H1 (cell line): ENCODE measurements at regions not wholly inside any gene's neighbourhood (a gene's known extent, or its start where the extent isn't known, plus 50 kb on each side); places are given as distances from the start of the nearest gene placed in this dataset.

ENCODE experiments used
- CTCF ChIA-PET: fragments of 300-600 bp; sonication (Branson Sonifier 250); formaldehyde crosslinking; loops from one replicate; lab custom pipeline; 2021; ENCODE audit not compliant: partially characterized antibody; lab: Charles Lee
- POLR2A ChIA-PET: fragments of 300-600 bp; sonication (Branson Sonifier 250); formaldehyde crosslinking; loops from one replicate; lab custom pipeline; 2021; ENCODE audit warnings: inconsistent platforms; ENCODE audit not compliant: partially characterized antibody; lab: Charles Lee
- DNase-seq, 2 experiments: peaks; one replicate each; pipeline versions ENCODE4 v3.0.0 to v3.0.0-alpha.2; 2010 to 2022; ENCODE audit warnings: low spot score in 2 of 2, low read depth in 1 of 2, mixed read lengths in 1 of 2
- FAIRE-seq: peaks from 2 replicates; lab custom pipeline; 2011; peaks lifted over from hg19 to GRCh38; lab: Jason Lieb, UNC
- H2AFZ ChIP-seq: 2 replicates; pipeline ENCODE4 v1.8.1; 2012; ENCODE audit warnings: low read length, inconsistent platforms
- H2AK5ac ChIP-seq: 2 replicates; pipeline ENCODE4 v1.6.1; 2013; ENCODE audit warnings: low read depth, low read length
- H2BK120ac ChIP-seq: replicated peaks from 2 replicates; pipeline ENCODE3; 2013; ENCODE audit warnings: low read depth, low read length, inconsistent platforms
- H2BK12ac ChIP-seq: 2 replicates; pipeline ENCODE4 v1.6.1; 2013; ENCODE audit warnings: low read depth, low read length
- H2BK15ac ChIP-seq: 2 replicates; pipeline ENCODE4 v1.6.1; 2013; ENCODE audit warnings: low read length
- H2BK20ac ChIP-seq: 2 replicates; pipeline ENCODE4 v1.6.1; 2013; ENCODE audit warnings: low read length
- H2BK5ac ChIP-seq: 2 replicates; pipeline ENCODE4 v1.6.1; 2013; ENCODE audit warnings: low read depth, low read length
- H3K14ac ChIP-seq: 2 replicates; pipeline ENCODE4 v1.6.1; 2013; ENCODE audit warnings: inconsistent platforms; ENCODE audit not compliant: insufficient read length
- H3K18ac ChIP-seq: 2 replicates; pipeline ENCODE4 v1.6.1; 2013; ENCODE audit warnings: low read length; ENCODE audit errors: extremely low read depth
- H3K23ac ChIP-seq: 2 replicates; pipeline ENCODE4 v1.6.1; 2013; ENCODE audit warnings: inconsistent platforms; ENCODE audit not compliant: insufficient read length
- H3K23me2 ChIP-seq: 2 replicates; pipeline ENCODE4 v1.6.1; 2013; ENCODE audit warnings: low read depth, low read length
- H3K27ac ChIP-seq: 2 replicates; pipeline ENCODE4 v1.6.1; 2011; ENCODE audit warnings: low read depth, low read length, inconsistent platforms
- H3K27me3 ChIP-seq, 4 experiments: replicated peaks in 1 of 4; 1 replicate in 1 of 4; 2 replicates in 3 of 4; pipeline versions ENCODE4 v1.6.1 to v1.8.1; 2011 to 2013; ENCODE audit warnings: low read length in 3 of 4, mild to moderate bottlenecking in 3 of 4, inconsistent platforms in 2 of 4, mixed read lengths in 2 of 4, moderate library complexity in 1 of 4; ENCODE audit not compliant: control insufficient read depth in 3 of 4, insufficient read depth in 3 of 4; ENCODE audit errors: extremely low read depth in 1 of 4
- H3K36me3 ChIP-seq, 4 experiments: 2 replicates each; pipeline versions ENCODE4 v1.6.1 to v1.8.1; 2011 to 2013; ENCODE audit warnings: mild to moderate bottlenecking in 4 of 4, low read length in 3 of 4, moderate library complexity in 2 of 4, control low read depth in 1 of 4, inconsistent platforms in 1 of 4; ENCODE audit not compliant: insufficient read depth in 4 of 4, control insufficient read depth in 2 of 4
- H3K4ac ChIP-seq: replicated peaks from 2 replicates; pipeline ENCODE3; 2013; ENCODE audit warnings: low read length, low read depth, mixed read lengths, inconsistent platforms; ENCODE audit not compliant: insufficient read length
- H3K4me1 ChIP-seq, 4 experiments: replicated peaks in 1 of 4; 1 replicate in 1 of 4; 2 replicates in 3 of 4; pipeline versions ENCODE4 v1.6.1 to v1.8.1; 2011 to 2013; ENCODE audit warnings: low read length in 3 of 4, inconsistent platforms in 2 of 4, mixed read lengths in 1 of 4; ENCODE audit not compliant: insufficient read depth in 4 of 4, control insufficient read depth in 3 of 4
- H3K4me2 ChIP-seq, 2 experiments: 2 replicates each; pipeline versions ENCODE4 v1.6.1 to v1.8.1; 2011 to 2013; ENCODE audit warnings: low read depth in 2 of 2, low read length in 2 of 2, control low read depth in 1 of 2, inconsistent platforms in 1 of 2, mild to moderate bottlenecking in 1 of 2; ENCODE audit not compliant: insufficient read depth in 1 of 2
- H3K4me3 ChIP-seq, 4 experiments: fragments of 200-600, 300-600 bp in 1 of 4; sonication (generic), shearing (Covaris generic), sonication (Bioruptor Twin) in 1 of 4; 2 replicates each; pipeline versions ENCODE4 v1.5.1 to v1.8.1; 2011 to 2016; ENCODE audit warnings: low read length in 4 of 4, low read depth in 3 of 4, control low read depth in 2 of 4, inconsistent platforms in 2 of 4, mild to moderate bottlenecking in 2 of 4, mixed read lengths in 1 of 4, moderate library complexity in 1 of 4; ENCODE audit not compliant: insufficient read depth in 2 of 4; ENCODE audit errors: extremely low read depth in 1 of 4
- H3K56ac ChIP-seq: replicated peaks from 2 replicates; pipeline ENCODE3; 2013; ENCODE audit warnings: low read depth, mild to moderate bottlenecking, mixed read lengths, low read length, inconsistent platforms; ENCODE audit not compliant: insufficient read length
- H3K79me1 ChIP-seq: 2 replicates; pipeline ENCODE4 v1.6.1; 2013; ENCODE audit warnings: low read depth, low read length, control low read depth
- H3K79me2 ChIP-seq, 2 experiments: 2 replicates each; pipeline versions ENCODE4 v1.6.1 to v1.8.1; 2012 to 2013; ENCODE audit warnings: low read length in 2 of 2, mild to moderate bottlenecking in 2 of 2, inconsistent platforms in 1 of 2; ENCODE audit not compliant: insufficient read depth in 2 of 2, control insufficient read depth in 1 of 2
- H3K9ac ChIP-seq, 4 experiments: replicated peaks in 1 of 4; 1 replicate in 1 of 4; 2 replicates in 3 of 4; pipeline versions ENCODE4 v1.6.1 to v1.8.1; 2011 to 2013; ENCODE audit warnings: low read depth in 3 of 4, low read length in 3 of 4, control low read depth in 2 of 4, mild to moderate bottlenecking in 2 of 4, moderate library complexity in 2 of 4, inconsistent platforms in 1 of 4; ENCODE audit errors: extremely low read depth in 1 of 4
- H3K9me3 ChIP-seq, 2 experiments: 2 replicates each; pipeline versions ENCODE4 v1.6.1 to v1.8.1; 2012 to 2013; ENCODE audit warnings: mild to moderate bottlenecking in 2 of 2, moderate library complexity in 2 of 2, control low read depth in 1 of 2, inconsistent platforms in 1 of 2, low read depth in 1 of 2, low read length in 1 of 2, mixed read lengths in 1 of 2; ENCODE audit not compliant: insufficient read depth in 2 of 2
- H4K20me1 ChIP-seq, 2 experiments: replicated peaks in 1 of 2; 2 replicates each; pipeline versions ENCODE3 to v1.8.1; 2011 to 2013; ENCODE audit warnings: inconsistent platforms in 2 of 2, low read length in 2 of 2, mild to moderate bottlenecking in 1 of 2; ENCODE audit not compliant: insufficient read depth in 2 of 2, control insufficient read depth in 1 of 2
- H4K5ac ChIP-seq: 2 replicates; pipeline ENCODE4 v1.6.1; 2013; ENCODE audit warnings: low read length, low read depth, mixed read lengths, inconsistent platforms; ENCODE audit not compliant: insufficient read length
- H4K8ac ChIP-seq: 2 replicates; pipeline ENCODE4 v1.8.0; 2013; ENCODE audit warnings: mild to moderate bottlenecking, moderate library complexity, low read length, inconsistent platforms; ENCODE audit not compliant: insufficient read depth; ENCODE audit errors: extremely low read depth
- H4K91ac ChIP-seq: replicated peaks from 2 replicates; pipeline ENCODE3; 2013; ENCODE audit warnings: low read length, mixed read lengths, inconsistent platforms; ENCODE audit not compliant: insufficient read length
- GTF2F1 ChIP-seq: IDR thresholded peaks from 2 replicates; pipeline ENCODE4 v1.6.1; 2012; ENCODE audit warnings: low read depth, low read length, improper control_type of control experiment, borderline replicate concordance
- RBBP5 ChIP-seq: IDR thresholded peaks from 2 replicates; pipeline ENCODE4 v1.7.1; 2012; ENCODE audit warnings: low read depth, mild to moderate bottlenecking, inconsistent platforms, low read length, moderate library complexity, borderline replicate concordance
- SIX5 ChIP-seq: IDR thresholded peaks from 2 replicates; pipeline ENCODE4 v1.6.1; 2011; ENCODE audit warnings: mild to moderate bottlenecking, low read depth, low read length
- SRF ChIP-seq: IDR thresholded peaks from 2 replicates; pipeline ENCODE4 v1.6.1; 2011; ENCODE audit warnings: mild to moderate bottlenecking, low read depth, low read length, moderate library complexity
- TAF1 ChIP-seq: IDR thresholded peaks from 2 replicates; pipeline ENCODE4 v1.6.1; 2011; ENCODE audit warnings: mild to moderate bottlenecking, low read depth, low read length
- WGBS, 2 experiments: shearing (Covaris generic) in 1 of 2; methylation state at CpG; one replicate each; pipeline versions ENCODE4 v1.1.6 to v1.1.7; 2013 to 2015; ENCODE audit warnings: low lambda C conversion rate in 2 of 2, mixed read lengths in 2 of 2, inconsistent platforms in 1 of 2, low coverage in 1 of 2, missing lambda C conversion rate in 1 of 2; ENCODE audit not compliant: insufficient replicate concordance in 2 of 2, insufficient coverage in 1 of 2, insufficient read length in 1 of 2; ENCODE audit errors: extremely low coverage in 1 of 2, missing lambda C conversion rate in 1 of 2; 5-methylcytosine and 5-hydroxymethylcytosine counted together

- H2AK5ac ChIP-seq: no peak overlapping the region
- no peak overlapping the region for H2BK20ac ChIP-seq
- no peak overlapping the region for H4K91ac ChIP-seq
- CTCF ChIA-PET: interaction anchor here (0.8 kb wide), 1 partner anchor 23 kb away, joined by 3 read pairs; no protein-coding TSS in a partner anchor
- 87% methylated on average over 5 of the region's 5 CpGs; no CpG with 5 or more reads in 1 of the 2 experiments for WGBS, 2 experiments
- no peak overlapping the region for H3K18ac ChIP-seq
- TF ChIP-seq SIX5 (no peak), GTF2F1 (no peak), RBBP5 (no peak), TAF1 (no peak), SRF (no peak)
- no peak overlapping the region for H3K14ac ChIP-seq
- H3K4me2 ChIP-seq: no peak overlapping the region
- H4K5ac ChIP-seq: no peak overlapping the region
- H3K4me3 ChIP-seq: no peak overlapping the region
- H3K79me1 ChIP-seq: no peaks in the 10 kb centered on the region
- no peak overlapping the region for H2BK5ac ChIP-seq
- no peak overlapping the region for H2AFZ ChIP-seq
- H4K8ac ChIP-seq: no peak overlapping the region
- H2BK15ac ChIP-seq: no peak overlapping the region
- no peak overlapping the region for H3K9ac ChIP-seq
- no peak overlapping the region for H2BK12ac ChIP-seq
- H3K4ac ChIP-seq: no peak overlapping the region
- no peaks in the 10 kb centered on the region for H3K79me2 ChIP-seq
- no peaks in the 10 kb centered on the region for H3K4me1 ChIP-seq
- no peak overlapping the region for H3K23ac ChIP-seq
- H4K20me1 ChIP-seq: no peaks in the 10 kb centered on the region
- no peaks in the 10 kb centered on the region for H3K9me3 ChIP-seq
- POLR2A ChIA-PET: no interaction called here
- H3K27ac ChIP-seq: no peak overlapping the region
- FAIRE-seq (no peak), DNase-seq (no peak)
- no peak overlapping the region for H2BK120ac ChIP-seq
- H3K56ac ChIP-seq: no peak overlapping the region
- no peaks in the 10 kb centered on the region for H3K27me3 ChIP-seq
- H3K36me3 ChIP-seq: no peaks in the 10 kb centered on the region
- H3K23me2 ChIP-seq: no peaks in the 10 kb centered on the region
Measured at GRCh38 chr5:57318251-57318650, 144.4 kb downstream of the GPBP1 start.
